Breast epithelium (tissue), 4 donors: ENCODE measurements at regions not wholly inside any gene's neighbourhood (a gene's known extent, or its start where the extent isn't known, plus 50 kb on each side); places are given as distances from the start of the nearest gene placed in this dataset.

Experiments
- DNase-seq, 2 donors: peaks; one replicate each; pipeline ENCODE4 v3.0.0-alpha.2; 2019; ENCODE audit warnings: low spot score in 2 of 2
- H3K27ac ChIP-seq, 2 donors: fragments of 200-600 bp; sonication (generic) in 1 of 2; one replicate each; pipeline ENCODE4 v1.5.1; 2016 to 2019; ENCODE audit warnings: mild to moderate bottlenecking in 1 of 2
- H3K27me3 ChIP-seq, 2 donors: fragments of 200-600 bp; sonication (generic) in 1 of 2; one replicate each; pipeline versions ENCODE4 v1.5.1 to v1.6.0; 2017 to 2019; ENCODE audit warnings: control low read depth in 1 of 2, mild to moderate bottlenecking in 1 of 2
- H3K36me3 ChIP-seq: fragments of 200-600 bp; one replicate; pipeline ENCODE4 v1.5.1; 2019
- H3K4me1 ChIP-seq, 2 donors: fragments of 200-600 bp; sonication (generic); one replicate each; pipeline ENCODE4 v1.5.1; 2016 to 2019; ENCODE audit warnings: control low read depth in 1 of 2
- H3K4me3 ChIP-seq, 3 donors: fragments of 200-600 bp; sonication (generic); 1 replicate in 2 of 3; 2 replicates in 1 of 3; pipeline ENCODE4 v1.5.1; 2016 to 2019; ENCODE audit warnings: mild to moderate bottlenecking in 3 of 3, moderate library complexity in 2 of 3
- H3K9me3 ChIP-seq, 2 donors: fragments of 200-600 bp; sonication (generic) in 1 of 2; one replicate each; pipeline ENCODE4 v1.5.1; 2016 to 2019; ENCODE audit warnings: control low read depth in 1 of 2
- CTCF ChIP-seq, 3 donors: fragments of 450-650 bp; IDR thresholded peaks; one replicate each; pipeline ENCODE4 v1.5.1; 2016 to 2017; ENCODE audit warnings: antibody characterized with exemption in 3 of 3, mild to moderate bottlenecking in 3 of 3, moderate library complexity in 3 of 3
- POLR2A ChIP-seq: fragments of 450-650 bp; IDR thresholded peaks from one replicate; pipeline ENCODE4 v1.6.1; 2016; ENCODE audit warnings: antibody characterized with exemption, mild to moderate bottlenecking, moderate library complexity
- POLR2AphosphoS5 ChIP-seq, 3 donors: sonication (generic); formaldehyde crosslinking; IDR thresholded peaks; one replicate each; pipeline ENCODE4 v1.6.1; 2017; ENCODE audit warnings: antibody characterized with exemption in 3 of 3
- intact Hi-C: fragments of 100-400 bp; cut with DNase I; formaldehyde crosslinking; loops from one replicate; pipeline ENCODE4 v1.15.1; 2023; ENCODE audit warnings: low total_unique reads

DNA sequence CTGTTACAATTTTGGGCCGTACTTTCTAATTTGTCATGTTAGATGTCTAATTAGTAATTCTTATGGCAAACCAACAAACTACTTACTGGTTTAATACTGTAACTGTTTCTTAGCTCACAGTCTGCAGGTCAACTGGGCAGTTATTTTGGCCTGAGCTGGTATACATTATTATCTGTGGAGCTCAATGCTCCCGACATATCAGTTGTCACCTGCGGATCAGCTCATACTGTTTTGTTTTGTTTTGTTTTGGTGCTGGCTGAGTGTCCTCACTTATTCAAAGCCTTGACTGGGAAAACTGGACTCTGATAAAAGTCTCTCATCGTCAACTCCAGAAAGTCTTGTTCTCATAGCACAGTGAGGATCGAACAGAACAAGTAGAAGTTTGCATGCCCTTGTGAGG is 1060.6 kb upstream of the CDH8 start:
- no peaks in the 10 kb centered on the region for H3K9me3 ChIP-seq
- no peaks in the 10 kb centered on the region for H3K27me3 ChIP-seq
- H3K36me3 ChIP-seq, result no peaks in the 10 kb centered on the region
- no peak for TF ChIP-seq POLR2AphosphoS5 (IDR thresholded peaks at IDR 0.05)
- TF ChIP-seq POLR2A, result no peak
- TF ChIP-seq CTCF (IDR thresholded peaks at IDR 0.05), result no peak
- intact Hi-C loops, result no loop called here
- DNase-seq, result no peak
- no peak overlapping the region for H3K27ac ChIP-seq
- H3K4me3 ChIP-seq, result no peak overlapping the region
- no peaks in the 10 kb centered on the region for H3K4me1 ChIP-seq

DNA sequence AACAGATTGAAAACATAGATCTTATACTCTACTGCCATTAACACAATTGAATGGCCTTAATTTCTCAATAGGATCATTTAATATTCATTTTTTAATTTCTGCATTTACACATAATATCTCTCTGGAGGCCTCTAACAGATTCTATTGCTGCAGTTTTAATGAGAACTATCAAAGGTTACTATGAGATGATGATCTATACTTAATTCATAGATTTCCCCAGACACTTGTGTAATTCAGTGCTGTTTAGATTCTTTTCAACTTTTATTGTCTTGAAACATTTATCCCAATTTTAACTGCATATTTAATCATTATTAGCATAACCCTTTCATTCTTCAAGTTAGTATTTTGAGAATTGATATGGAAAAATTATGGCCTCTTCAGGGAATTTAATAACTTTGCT is 1056.5 kb upstream of the CDH8 start:
- DNase-seq, result no peak
- intact Hi-C loops, result no loop called here
- Histone ChIP-seq H3K27ac (no peak overlapping the region), H3K9me3 (peaks cover 0 to 9% of the 10 kb centered on the region in 2 donors), H3K27me3 (no peaks in the 10 kb centered on the region), H3K4me1 (no peaks in the 10 kb centered on the region), H3K4me3 (no peak overlapping the region), H3K36me3 (no peaks in the 10 kb centered on the region)
- TF ChIP-seq CTCF (IDR thresholded peaks at IDR 0.05), result no peak
- no peak for TF ChIP-seq POLR2AphosphoS5 (IDR thresholded peaks at IDR 0.05)
- TF ChIP-seq POLR2A, result no peak

DNA sequence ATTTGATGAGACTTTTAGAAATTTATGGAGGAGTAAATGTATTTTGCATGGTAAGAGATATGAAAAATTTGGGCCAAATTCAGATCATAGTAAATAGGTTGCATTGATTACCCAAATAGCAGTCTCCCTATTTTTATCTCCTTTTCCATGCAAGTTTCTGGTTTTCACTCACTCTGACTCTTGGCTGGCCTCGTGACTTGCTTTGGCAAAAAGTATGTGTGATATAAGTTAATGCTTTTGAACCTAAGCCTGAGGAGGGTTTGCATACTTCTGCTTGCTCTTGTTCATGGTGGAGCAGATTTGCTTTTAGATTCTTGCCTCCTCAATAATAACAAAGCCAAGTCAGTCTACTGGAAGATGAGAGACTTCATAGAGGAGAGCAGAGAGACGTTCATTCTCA is 1045.9 kb upstream of the CDH8 start:
- no peak for DNase-seq
- H3K36me3 ChIP-seq, result no peaks in the 10 kb centered on the region

GRCh38 chr16:63080746-63081145 is 1044.5 kb upstream of the CDH8 start:
- intact Hi-C loops, result loop anchor here (2.0 kb wide), 1 partner anchor 14 kb away; no protein-coding TSS in a partner anchor
- no peak for TF ChIP-seq CTCF (IDR thresholded peaks at IDR 0.05)
- TF ChIP-seq POLR2A, result no peak
- TF ChIP-seq POLR2AphosphoS5 (IDR thresholded peaks at IDR 0.05), result no peak
- Histone ChIP-seq H3K4me3 (no peak overlapping the region), H3K27ac (no peak overlapping the region), H3K4me1 (no peaks in the 10 kb centered on the region), H3K9me3 (peaks cover 0 to 2% of the 10 kb centered on the region in 2 donors), H3K27me3 (no peaks in the 10 kb centered on the region), H3K36me3 (no peaks in the 10 kb centered on the region)
- no peak for DNase-seq

More for the DNA sequence above, 1045.9 kb upstream of the CDH8 start:
- intact Hi-C loops, result no loop called here
- TF ChIP-seq CTCF (IDR thresholded peaks at IDR 0.05), result no peak
- TF ChIP-seq POLR2AphosphoS5 (IDR thresholded peaks at IDR 0.05), result no peak
- no peak for TF ChIP-seq POLR2A
- H3K27ac ChIP-seq, result no peak overlapping the region
- no peaks in the 10 kb centered on the region for H3K9me3 ChIP-seq
- H3K4me3 ChIP-seq, result no peak overlapping the region
- H3K4me1 ChIP-seq, result no peaks in the 10 kb centered on the region
- no peaks in the 10 kb centered on the region for H3K27me3 ChIP-seq

DNA sequence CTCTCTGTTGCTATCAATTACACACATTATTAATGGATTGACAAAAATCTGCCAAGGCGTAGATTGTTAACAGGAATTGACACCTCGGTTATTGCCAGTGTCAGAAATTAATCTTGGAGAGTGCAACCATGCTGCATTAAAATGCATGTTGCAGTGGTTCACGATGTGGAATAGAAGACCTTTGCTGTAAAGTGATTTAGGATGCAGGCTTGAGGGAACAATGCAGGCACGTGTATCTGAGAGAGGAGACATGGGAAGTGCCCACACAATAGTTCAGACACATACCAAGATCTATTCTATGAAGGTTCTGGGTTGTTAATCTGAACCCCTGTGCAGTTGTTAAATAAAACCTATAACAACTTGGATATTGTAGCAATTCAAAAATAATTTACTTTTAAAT is 1032.8 kb upstream of the CDH8 start:
- DNase-seq, result no peak
- Histone ChIP-seq H3K4me1 (no peaks in the 10 kb centered on the region), H3K4me3 (no peak overlapping the region), H3K9me3 (peaks cover 0 to 8% of the 10 kb centered on the region in 2 donors), H3K27ac (no peak overlapping the region), H3K36me3 (no peaks in the 10 kb centered on the region), H3K27me3 (no peaks in the 10 kb centered on the region)
- TF ChIP-seq POLR2AphosphoS5 (IDR thresholded peaks at IDR 0.05), result no peak
- no peak for TF ChIP-seq CTCF (IDR thresholded peaks at IDR 0.05)
- TF ChIP-seq POLR2A, result no peak
- intact Hi-C loops, result no loop called here
